Prostate gland (tissue), 2 donors: ENCODE measurements at regions not wholly inside any gene's neighbourhood (a gene's known extent, or its start where the extent isn't known, plus 50 kb on each side); places are given as distances from the start of the nearest gene placed in this dataset.

Experiments used
- CTCF ChIP-seq, 4 experiments: fragments of 200-600 bp in 2 of 4; fragments of 450-650 bp in 2 of 4; sonication (generic) in 2 of 4; IDR thresholded peaks; 1 replicate in 3 of 4; 2 replicates in 1 of 4; pipeline ENCODE4 v1.5.1; 2016 to 2019; ENCODE audit warnings: antibody characterized with exemption in 4 of 4, mild to moderate bottlenecking in 2 of 4, moderate library complexity in 2 of 4
- POLR2A ChIP-seq: fragments of 450-650 bp; IDR thresholded peaks from one replicate; pipeline ENCODE4 v1.6.1; 2016; ENCODE audit warnings: antibody characterized with exemption, mild to moderate bottlenecking
- POLR2AphosphoS5 ChIP-seq: sonication (generic); formaldehyde crosslinking; IDR thresholded peaks from one replicate; pipeline ENCODE4 v1.6.1; 2017; ENCODE audit warnings: antibody characterized with exemption

- TF ChIP-seq POLR2AphosphoS5 (no peak), CTCF (IDR thresholded peaks at IDR 0.05) (no peak), POLR2A (no peak)
Observed at GRCh38 chr21:18030248-18030647, 211.1 kb upstream of the C21orf91 start.
